Nephron progenitor cell (in vitro differentiated cells): ENCODE measurements at regions not wholly inside any gene's neighbourhood (a gene's known extent, or its start where the extent isn't known, plus 50 kb on each side); places are given as distances from the start of the nearest gene placed in this dataset.

Experiments
- DNase-seq: peaks from one replicate; pipeline ENCODE4 v3.0.0; 2021
- H3K27ac Mint-ChIP-seq: 2 replicates; pipeline ENCODE4 v1.8.0; 2021; ENCODE audit warnings: mild to moderate bottlenecking, moderate library complexity, mixed read lengths
- H3K27me3 Mint-ChIP-seq: 2 replicates; pipeline ENCODE4 v1.8.0; 2021; ENCODE audit warnings: mild to moderate bottlenecking, low read depth, mixed read lengths; ENCODE audit not compliant: poor library complexity
- H3K36me3 Mint-ChIP-seq: 2 replicates; pipeline ENCODE4 v1.8.0; 2021; ENCODE audit warnings: low read depth, mixed read lengths
- H3K4me1 Mint-ChIP-seq: 2 replicates; pipeline ENCODE4 v1.8.0; 2021; ENCODE audit warnings: mixed read lengths
- H3K4me3 Mint-ChIP-seq: 2 replicates; pipeline ENCODE4 v1.8.0; 2021; ENCODE audit warnings: mild to moderate bottlenecking, moderate library complexity, mixed read lengths
- H3K9me3 Mint-ChIP-seq: 2 replicates; pipeline ENCODE4 v1.8.0; 2021; ENCODE audit warnings: mild to moderate bottlenecking, moderate library complexity, mixed read lengths
- TF ChIP-seq, protein P1 (sequence below): fragments of 200-600 bp; sonication (generic); IDR thresholded peaks from 2 replicates; pipeline ENCODE4 v1.5.0; 2021; ENCODE audit warnings: antibody characterized with exemption

DNA sequence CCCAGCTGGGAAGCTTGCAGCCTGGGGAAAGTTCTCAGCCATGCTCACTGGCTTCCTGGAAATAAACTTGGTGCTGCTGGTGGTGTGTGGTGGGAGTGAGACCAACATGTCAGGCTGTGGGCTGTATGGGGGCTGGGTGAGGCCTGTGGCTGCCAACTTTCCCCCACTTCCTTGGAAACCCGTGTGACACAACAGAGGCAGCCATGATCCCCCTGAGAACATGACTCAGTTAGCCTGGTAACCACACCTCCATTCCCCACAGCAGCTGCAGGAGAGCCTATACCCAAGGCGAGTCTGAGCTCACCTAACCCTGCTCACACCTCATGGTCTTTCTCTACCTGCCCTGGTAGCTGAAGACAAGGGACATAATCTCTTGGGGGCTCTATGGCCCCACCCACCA lies 72.7 kb upstream of the RGMB start:
- Mint-ChIP-seq H3K4me3 (no peak overlapping the region), H3K27ac (no peak overlapping the region), H3K4me1 (no peaks in the 10 kb centered on the region), H3K9me3 (peaks cover 39% of the 10 kb centered on the region), H3K27me3 (no peaks in the 10 kb centered on the region), H3K36me3 (no peaks in the 10 kb centered on the region)
- no peak for DNase-seq
- TF ChIP-seq, protein P1, sequence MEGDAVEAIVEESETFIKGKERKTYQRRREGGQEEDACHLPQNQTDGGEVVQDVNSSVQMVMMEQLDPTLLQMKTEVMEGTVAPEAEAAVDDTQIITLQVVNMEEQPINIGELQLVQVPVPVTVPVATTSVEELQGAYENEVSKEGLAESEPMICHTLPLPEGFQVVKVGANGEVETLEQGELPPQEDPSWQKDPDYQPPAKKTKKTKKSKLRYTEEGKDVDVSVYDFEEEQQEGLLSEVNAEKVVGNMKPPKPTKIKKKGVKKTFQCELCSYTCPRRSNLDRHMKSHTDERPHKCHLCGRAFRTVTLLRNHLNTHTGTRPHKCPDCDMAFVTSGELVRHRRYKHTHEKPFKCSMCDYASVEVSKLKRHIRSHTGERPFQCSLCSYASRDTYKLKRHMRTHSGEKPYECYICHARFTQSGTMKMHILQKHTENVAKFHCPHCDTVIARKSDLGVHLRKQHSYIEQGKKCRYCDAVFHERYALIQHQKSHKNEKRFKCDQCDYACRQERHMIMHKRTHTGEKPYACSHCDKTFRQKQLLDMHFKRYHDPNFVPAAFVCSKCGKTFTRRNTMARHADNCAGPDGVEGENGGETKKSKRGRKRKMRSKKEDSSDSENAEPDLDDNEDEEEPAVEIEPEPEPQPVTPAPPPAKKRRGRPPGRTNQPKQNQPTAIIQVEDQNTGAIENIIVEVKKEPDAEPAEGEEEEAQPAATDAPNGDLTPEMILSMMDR = no peak

DNA sequence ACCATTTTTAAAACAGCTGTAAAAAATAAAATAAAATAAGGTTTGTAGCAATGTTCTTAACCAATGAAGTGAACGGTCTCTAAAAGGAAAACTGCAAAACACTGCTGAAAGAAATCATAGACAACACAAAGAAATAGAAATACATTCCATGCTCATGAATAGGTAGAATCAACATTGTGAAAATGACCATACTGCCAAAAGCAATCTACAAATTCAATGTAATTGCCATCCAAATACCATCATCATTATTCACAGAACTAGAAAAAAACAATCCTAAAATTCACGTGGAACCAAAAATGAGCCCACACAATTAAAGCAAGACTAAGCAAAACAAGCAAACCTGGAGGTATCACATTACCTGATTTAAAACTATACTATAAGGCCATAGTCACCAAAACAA lies 67.6 kb upstream of the RGMB start:
- DNase-seq = no peak
- Mint-ChIP-seq H3K4me1 (no peaks in the 10 kb centered on the region), H3K27ac (no peak overlapping the region), H3K36me3 (no peaks in the 10 kb centered on the region), H3K4me3 (no peak overlapping the region), H3K9me3 (peaks cover 48% of the 10 kb centered on the region), H3K27me3 (no peaks in the 10 kb centered on the region)
- TF ChIP-seq, protein P1 = no peak

GRCh38 chr5:98709681-98710080 lies 63.8 kb upstream of the RGMB start:
- TF ChIP-seq, protein P1 = no peak
- Mint-ChIP-seq H3K36me3 (no peaks in the 10 kb centered on the region), H3K4me1 (no peaks in the 10 kb centered on the region), H3K27me3 (peaks cover 4% of the 10 kb centered on the region), H3K27ac (no peak overlapping the region), H3K4me3 (no peak overlapping the region), H3K9me3 (peaks cover 12% of the 10 kb centered on the region)
- no peak for DNase-seq

DNA sequence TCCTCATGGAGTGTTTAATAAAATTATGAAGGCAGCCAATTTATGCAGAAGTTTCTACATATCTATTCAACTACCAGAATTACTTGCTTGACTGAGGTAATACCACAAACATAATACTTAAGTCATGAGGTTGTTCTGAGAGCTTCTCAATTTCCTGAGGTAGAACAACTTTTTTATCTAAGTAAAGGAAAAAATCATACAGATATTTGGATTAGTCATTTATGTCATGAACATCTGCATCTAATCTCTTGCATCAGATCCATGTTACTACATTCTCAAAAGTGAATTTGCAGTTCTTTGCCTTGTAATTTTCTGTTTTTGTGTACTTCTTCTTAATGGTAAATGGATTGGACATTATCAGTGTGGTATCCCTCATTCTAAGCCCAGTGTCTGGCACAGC lies 60.4 kb upstream of the RGMB start:
- Mint-ChIP-seq H3K9me3 (peaks cover 6% of the 10 kb centered on the region), H3K4me3 (no peak overlapping the region), H3K27me3 (peaks cover 7% of the 10 kb centered on the region), H3K27ac (no peak overlapping the region), H3K36me3 (no peaks in the 10 kb centered on the region), H3K4me1 (no peaks in the 10 kb centered on the region)
- TF ChIP-seq, protein P1 = no peak
- DNase-seq = no peak

DNA sequence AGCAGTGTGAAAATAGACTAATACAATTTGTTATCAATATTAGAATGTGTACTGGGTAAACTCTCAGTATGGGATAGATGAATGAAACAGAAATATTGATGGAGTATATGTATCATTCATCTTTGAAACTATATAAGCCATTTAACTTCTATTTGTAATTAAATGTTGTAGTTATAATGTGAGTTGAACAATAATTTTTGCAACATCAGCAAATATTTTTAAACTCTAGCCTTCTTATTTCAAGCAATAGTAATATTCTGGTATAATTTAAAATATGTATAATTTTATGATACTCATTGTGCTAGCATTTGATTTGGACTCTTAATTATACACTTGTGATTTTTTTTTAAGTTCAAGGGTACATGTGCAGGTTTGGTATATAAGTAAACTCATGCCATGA lies 59.6 kb upstream of the RGMB start:
- Mint-ChIP-seq H3K4me3 (no peak overlapping the region), H3K27me3 (peaks cover 10% of the 10 kb centered on the region), H3K36me3 (no peaks in the 10 kb centered on the region), H3K4me1 (no peaks in the 10 kb centered on the region), H3K27ac (no peak overlapping the region), H3K9me3 (peaks cover 15% of the 10 kb centered on the region)
- TF ChIP-seq, protein P1 = no peak
- no peak for DNase-seq

DNA sequence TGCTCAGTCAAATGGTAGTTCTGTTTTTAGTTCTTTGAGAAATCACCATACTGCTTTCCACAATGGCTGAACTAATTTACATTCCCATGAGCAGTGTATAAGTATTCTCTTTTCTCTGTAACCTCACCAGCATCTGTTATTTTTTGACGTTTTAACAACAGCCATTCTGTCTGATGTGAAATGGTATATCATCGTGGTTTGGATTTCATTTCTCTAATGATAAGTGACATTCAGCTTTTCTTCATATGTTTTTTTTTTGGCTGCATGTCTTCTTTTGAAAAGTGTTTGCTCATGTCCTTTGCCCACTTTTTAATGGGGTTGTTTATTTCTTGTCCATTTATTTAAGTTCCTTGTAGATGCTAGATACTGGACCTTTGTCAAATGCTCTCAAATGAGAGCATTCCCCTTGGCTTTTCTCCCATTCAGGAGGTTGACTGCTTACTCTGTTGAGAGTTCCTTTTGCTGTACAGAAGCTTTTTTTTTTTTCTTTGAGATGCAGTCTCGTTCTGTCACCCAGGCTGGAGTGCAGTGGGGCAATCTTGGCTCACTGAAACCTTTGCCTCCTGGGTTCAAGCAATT lies 58.7 kb upstream of the RGMB start:
- no peak overlapping the region for H3K27ac Mint-ChIP-seq
- H3K4me1 Mint-ChIP-seq = no peaks in the 10 kb centered on the region
- DNase-seq = no peak
- TF ChIP-seq, protein P1 = no peak
- H3K36me3 Mint-ChIP-seq = no peaks in the 10 kb centered on the region
- H3K4me3 Mint-ChIP-seq = no peak overlapping the region
- H3K9me3 Mint-ChIP-seq = peaks cover 23% of the 10 kb centered on the region
- H3K27me3 Mint-ChIP-seq = peaks cover 11% of the 10 kb centered on the region
